Endothelial cell of umbilical vein (primary cell): ENCODE measurements at regions not wholly inside any gene's neighbourhood (a gene's known extent, or its start where the extent isn't known, plus 50 kb on each side); places are given as distances from the start of the nearest gene placed in this dataset.

ENCODE experiments used
- CTCF ChIP-seq, 2 donors: IDR thresholded peaks; 1 replicate in 1 of 2; 2 replicates in 1 of 2; pipeline ENCODE4 v1.5.1; 2011; ENCODE audit warnings: low read length in 2 of 2, mild to moderate bottlenecking in 2 of 2, moderate library complexity in 2 of 2, control low read depth in 1 of 2, inconsistent platforms in 1 of 2, low read depth in 1 of 2; ENCODE audit not compliant: insufficient read depth in 1 of 2; ENCODE audit errors: extremely low read depth in 1 of 2
- EZH2 ChIP-seq: IDR thresholded peaks from 2 replicates; pipeline ENCODE4 v1.6.1; 2012; ENCODE audit warnings: borderline replicate concordance, low read depth, mild to moderate bottlenecking, moderate library complexity, low read length, inconsistent platforms; ENCODE audit not compliant: severe bottlenecking
- FOS ChIP-seq: IDR thresholded peaks from 2 replicates; pipeline ENCODE4 v1.6.1; 2011; ENCODE audit warnings: mild to moderate bottlenecking, low read length, moderate library complexity, borderline replicate concordance; ENCODE audit not compliant: insufficient read depth
- JUN ChIP-seq: IDR thresholded peaks from 2 replicates; pipeline ENCODE4 v1.6.1; 2011; ENCODE audit warnings: borderline replicate concordance, low read depth; ENCODE audit not compliant: insufficient read length, insufficient read depth
- MAX ChIP-seq: IDR thresholded peaks from 2 replicates; pipeline ENCODE4 v1.6.1; 2011; ENCODE audit not compliant: insufficient read depth, insufficient read length
- MYC ChIP-seq: IDR thresholded peaks from one replicate; pipeline ENCODE4 v1.6.1; 2011; ENCODE audit warnings: mild to moderate bottlenecking, low read depth, low read length
- POLR2A ChIP-seq: IDR thresholded peaks from 2 replicates; pipeline ENCODE4 v1.6.1; 2012; ENCODE audit warnings: low read depth, mild to moderate bottlenecking, control low read depth, low read length
- POLR2AphosphoS5 ChIP-seq: IDR thresholded peaks from 2 replicates; pipeline ENCODE4 v1.6.1; 2012; ENCODE audit warnings: low read depth, mild to moderate bottlenecking, control low read depth, low read length, moderate library complexity; ENCODE audit not compliant: insufficient read depth

GRCh38 chr3:162165346-162165745 is 668.7 kb downstream of the OTOL1 start:
- TF ChIP-seq CTCF (IDR thresholded peaks at IDR 0.05; ENCODE audit: extremely low read depth in 1 of 2, insufficient read depth in 1 of 2, low read depth in 1 of 2, low read length in 2 of 2) (no peak), POLR2AphosphoS5 (no peak), POLR2A (no peak), MYC (no peak), FOS (no peak), MAX (no peak), EZH2 (no peak), JUN (no peak)
